OCI-LY7 (cell line): ENCODE measurements at regions not wholly inside any gene's neighbourhood (a gene's known extent, or its start where the extent isn't known, plus 50 kb on each side); places are given as distances from the start of the nearest gene placed in this dataset.

ENCODE experiments used
- BruUV-seq: library from RNA; stranded (reverse); fragments of 400-500 nt; replicated peaks from 2 replicates; lab custom pipeline; 2021; lab: Mats Ljungman, UMichigan
- CTCF ChIA-PET: fragments of 300-600 bp; sonication (Branson Sonifier 250); formaldehyde crosslinking; loops from one replicate; lab custom pipeline; 2022; ENCODE audit warnings: antibody characterized with exemption; ENCODE audit not compliant: unreplicated experiment; lab: Charles Lee
- POLR2A ChIA-PET: fragments of 300-600 bp; sonication (Branson Sonifier 250); formaldehyde crosslinking; loops from one replicate; lab custom pipeline; 2022; ENCODE audit warnings: antibody characterized with exemption; lab: Charles Lee
- DNase-seq: peaks from one replicate; pipeline ENCODE4 v3.0.0-alpha.2; 2015; ENCODE audit warnings: low spot score
- H2AFZ ChIP-seq: fragments of 200-600 bp; sonication (generic), shearing (Covaris generic); 2 replicates; pipeline ENCODE4 v1.6.1; 2014; ENCODE audit warnings: mild to moderate bottlenecking, antibody characterized with exemption, low read length, moderate library complexity
- H3K27ac ChIP-seq: fragments of 200-600 bp; sonication (generic); 2 replicates; pipeline ENCODE4 v1.5.1; 2014; ENCODE audit warnings: mixed run types, low read depth, mild to moderate bottlenecking, moderate library complexity, low read length, inconsistent platforms; ENCODE audit not compliant: poor library complexity, severe bottlenecking
- H3K36me3 ChIP-seq: fragments of 200-600 bp; sonication (generic); 2 replicates; pipeline ENCODE4 v1.6.1; 2014; ENCODE audit warnings: mild to moderate bottlenecking, antibody characterized with exemption, low read length, moderate library complexity, mixed read lengths; ENCODE audit not compliant: insufficient read depth
- H3K4me1 ChIP-seq: fragments of 200-600 bp; sonication (generic); 2 replicates; pipeline ENCODE4 v1.5.1; 2014; ENCODE audit warnings: mild to moderate bottlenecking, low read length; ENCODE audit not compliant: insufficient read depth, poor library complexity, severe bottlenecking
- H3K4me2 ChIP-seq: fragments of 200-600 bp; sonication (generic); 2 replicates; pipeline ENCODE4 v1.6.1; 2014; ENCODE audit warnings: mild to moderate bottlenecking, low read length
- H3K4me3 ChIP-seq: fragments of 200-600 bp; sonication (generic); 2 replicates; pipeline ENCODE4 v1.5.1; 2014; ENCODE audit warnings: mild to moderate bottlenecking, low read depth, low read length; ENCODE audit not compliant: poor library complexity, severe bottlenecking
- H3K79me2 ChIP-seq: fragments of 200-600 bp; sonication (generic); 2 replicates; pipeline ENCODE4 v1.6.1; 2016; ENCODE audit warnings: low read depth, mild to moderate bottlenecking, low read length, moderate library complexity, mixed read lengths; ENCODE audit not compliant: insufficient read depth
- H3K9me2 ChIP-seq: fragments of 200-600 bp; sonication (generic); 2 replicates; pipeline ENCODE4 v1.6.1; 2016; ENCODE audit warnings: mild to moderate bottlenecking, low read length, mixed read lengths; ENCODE audit not compliant: insufficient read depth
- H3K9me3 ChIP-seq: fragments of 200-600 bp; sonication (generic); 2 replicates; pipeline ENCODE4 v1.6.1; 2014; ENCODE audit warnings: mild to moderate bottlenecking, mixed run types, low read length, mixed read lengths
- H4K20me1 ChIP-seq: fragments of 200-600 bp; sonication (generic); 2 replicates; pipeline ENCODE4 v1.6.1; 2014; ENCODE audit warnings: mild to moderate bottlenecking, antibody characterized with exemption, low read length, moderate library complexity, mixed read lengths; ENCODE audit not compliant: insufficient read depth
- CTCF ChIP-seq: fragments of 200-600 bp; sonication (generic); conservative IDR thresholded peaks from 2 replicates; pipeline ENCODE4 v1.5.1; 2014; ENCODE audit warnings: mild to moderate bottlenecking, antibody characterized with exemption, low read length, moderate library complexity, mixed read lengths
- EZH2phosphoT487 ChIP-seq: fragments of 200-600 bp; sonication (generic); IDR thresholded peaks from 2 replicates; pipeline ENCODE4 v1.6.1; 2018; ENCODE audit warnings: low read depth, borderline replicate concordance, mild to moderate bottlenecking, mixed run types, antibody characterized with exemption, low read length, moderate library complexity, mixed read lengths
- intact Hi-C: fragments of 100-400 bp; cut with micrococcal nuclease; formaldehyde crosslinking; loops from one replicate; pipeline ENCODE4 v1.10.0; 2022; ENCODE audit not compliant: unreplicated experiment

- no peaks in the 10 kb centered on the region for H4K20me1 ChIP-seq
- intact Hi-C loops = no loop called here
- H3K9me2 ChIP-seq = no peaks in the 10 kb centered on the region
- H3K27ac ChIP-seq = no peak overlapping the region
- H3K9me3 ChIP-seq = no peaks in the 10 kb centered on the region
- no peak for DNase-seq
- CTCF ChIA-PET = no interaction called here
- H3K4me2 ChIP-seq = no peak overlapping the region
- H3K4me3 ChIP-seq = no peak overlapping the region
- no peak overlapping the region for H2AFZ ChIP-seq
- POLR2A ChIA-PET = interaction anchor here (0.7 to 1.0 kb wide), 2 partner anchors 17 to 104 kb away, joined by 3 read pairs; no protein-coding TSS in a partner anchor
- no peak for TF ChIP-seq EZH2phosphoT487
- TF ChIP-seq CTCF = no peak
- H3K36me3 ChIP-seq = no peaks in the 10 kb centered on the region
- H3K4me1 ChIP-seq = no peaks in the 10 kb centered on the region
- no peaks in the 10 kb centered on the region for H3K79me2 ChIP-seq
- BruUV-seq = no TSS peak
Observed at GRCh38 chr1:78275456-78275855, 215.3 kb upstream of the PTGFR start.

GRCh38 chr1:78275906-78276685, 214.7 kb upstream of the PTGFR start:
- H3K79me2 ChIP-seq = no peaks in the 10 kb centered on the region
- H3K36me3 ChIP-seq = no peaks in the 10 kb centered on the region
- DNase-seq = no peak
- intact Hi-C loops = no loop called here
- TF ChIP-seq EZH2phosphoT487 = no peak
- no peak for TF ChIP-seq CTCF
- H3K9me2 ChIP-seq = no peaks in the 10 kb centered on the region
- H2AFZ ChIP-seq = no peak overlapping the region
- no peak overlapping the region for H3K4me3 ChIP-seq
- no peaks in the 10 kb centered on the region for H3K4me1 ChIP-seq
- ChIA-PET CTCF (no interaction called here), POLR2A (interaction anchor here (0.7 to 1.0 kb wide), 2 partner anchors 18 to 103 kb away, joined by 3 read pairs; no protein-coding TSS in a partner anchor)
- no TSS peak for BruUV-seq
- no peak overlapping the region for H3K4me2 ChIP-seq
- H3K27ac ChIP-seq = no peak overlapping the region
- no peaks in the 10 kb centered on the region for H3K9me3 ChIP-seq
- no peaks in the 10 kb centered on the region for H4K20me1 ChIP-seq

GRCh38 chr1:78277253-78277652, 213.5 kb upstream of the PTGFR start:
- CTCF ChIA-PET = no interaction called here
- POLR2A ChIA-PET = interaction anchor here (0.6 kb wide), 1 partner anchor 1032 kb away, joined by 3 read pairs; no protein-coding TSS in a partner anchor
- Histone ChIP-seq H3K79me2 (no peaks in the 10 kb centered on the region), H2AFZ (no peak overlapping the region), H3K27ac (no peak overlapping the region), H3K36me3 (no peaks in the 10 kb centered on the region), H3K4me3 (no peak overlapping the region), H3K9me2 (no peaks in the 10 kb centered on the region), H3K4me2 (no peak overlapping the region), H3K9me3 (no peaks in the 10 kb centered on the region), H4K20me1 (no peaks in the 10 kb centered on the region), H3K4me1 (no peaks in the 10 kb centered on the region)
- intact Hi-C loops = no loop called here
- no TSS peak for BruUV-seq
- DNase-seq = no peak
- TF ChIP-seq EZH2phosphoT487 (no peak), CTCF (no peak)
